ENCODE measurements at regions not wholly inside any gene's neighbourhood (a gene's known extent, or its start where the extent isn't known, plus 50 kb on each side); places are given as distances from the start of the nearest gene placed in this dataset.

DNA sequence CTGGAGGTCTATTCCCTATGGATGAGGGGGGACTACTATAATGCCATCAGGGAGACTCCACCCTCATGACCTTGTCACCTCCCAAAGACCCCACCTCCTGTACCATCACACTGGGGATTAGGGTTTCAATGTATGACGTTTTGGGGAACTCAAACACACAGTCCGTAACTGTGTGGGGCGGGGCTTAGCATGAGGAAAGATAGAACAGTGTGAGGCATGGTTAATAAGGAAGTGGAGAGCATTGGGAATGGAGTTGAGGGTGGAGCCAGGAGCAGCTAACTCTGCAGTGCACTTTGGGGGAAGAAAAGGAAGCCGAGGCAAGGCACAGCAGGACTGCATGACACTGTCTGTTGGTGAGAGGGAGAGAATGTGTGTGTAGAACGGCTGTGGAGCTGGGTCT, 90.9 kb upstream of the AGBL1 start:
- no peak overlapping the region for H3K27ac Mint-ChIP-seq (ENCODE audit: unreplicated experiment)
- no peak for DNase-seq (ENCODE audit: low spot score)
- H3K36me3 Mint-ChIP-seq (ENCODE audit: low read depth, unreplicated experiment), result no peaks in the 10 kb centered on the region
- H3K27me3 Mint-ChIP-seq (ENCODE audit: unreplicated experiment), result no peaks in the 10 kb centered on the region
- H3K4me3 Mint-ChIP-seq (ENCODE audit: unreplicated experiment), result no peak overlapping the region
- no peaks in the 10 kb centered on the region for H3K4me1 Mint-ChIP-seq (ENCODE audit: unreplicated experiment)
- TF ChIP-seq, protein P1, sequence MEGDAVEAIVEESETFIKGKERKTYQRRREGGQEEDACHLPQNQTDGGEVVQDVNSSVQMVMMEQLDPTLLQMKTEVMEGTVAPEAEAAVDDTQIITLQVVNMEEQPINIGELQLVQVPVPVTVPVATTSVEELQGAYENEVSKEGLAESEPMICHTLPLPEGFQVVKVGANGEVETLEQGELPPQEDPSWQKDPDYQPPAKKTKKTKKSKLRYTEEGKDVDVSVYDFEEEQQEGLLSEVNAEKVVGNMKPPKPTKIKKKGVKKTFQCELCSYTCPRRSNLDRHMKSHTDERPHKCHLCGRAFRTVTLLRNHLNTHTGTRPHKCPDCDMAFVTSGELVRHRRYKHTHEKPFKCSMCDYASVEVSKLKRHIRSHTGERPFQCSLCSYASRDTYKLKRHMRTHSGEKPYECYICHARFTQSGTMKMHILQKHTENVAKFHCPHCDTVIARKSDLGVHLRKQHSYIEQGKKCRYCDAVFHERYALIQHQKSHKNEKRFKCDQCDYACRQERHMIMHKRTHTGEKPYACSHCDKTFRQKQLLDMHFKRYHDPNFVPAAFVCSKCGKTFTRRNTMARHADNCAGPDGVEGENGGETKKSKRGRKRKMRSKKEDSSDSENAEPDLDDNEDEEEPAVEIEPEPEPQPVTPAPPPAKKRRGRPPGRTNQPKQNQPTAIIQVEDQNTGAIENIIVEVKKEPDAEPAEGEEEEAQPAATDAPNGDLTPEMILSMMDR (IDR thresholded peaks at IDR 0.05; ENCODE audit: unreplicated experiment), result no peak
- H3K9me3 Mint-ChIP-seq (ENCODE audit: unreplicated experiment), result no peaks in the 10 kb centered on the region

DNA sequence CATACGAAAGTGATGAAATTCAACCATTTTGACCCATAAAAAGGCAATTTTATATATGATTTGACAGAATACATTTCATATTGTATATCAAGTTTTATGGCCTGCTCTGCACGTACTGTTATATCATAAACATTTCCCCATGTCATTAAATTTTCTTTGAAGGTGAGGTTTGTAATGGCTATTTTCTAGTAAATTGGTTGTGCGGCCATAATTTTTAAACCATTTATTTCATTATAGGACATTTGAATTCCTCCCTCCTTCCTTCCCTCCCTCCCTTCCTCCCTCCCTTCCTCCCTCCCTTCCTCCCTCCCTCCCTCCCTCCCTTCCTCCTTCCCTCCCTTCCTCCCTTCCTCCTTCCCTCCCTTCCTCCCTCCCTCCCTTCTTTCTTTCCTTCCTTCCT, 87.4 kb upstream of the AGBL1 start:
- Mint-ChIP-seq H3K27me3 (ENCODE audit: unreplicated experiment) (peaks cover 2% of the 10 kb centered on the region), H3K36me3 (ENCODE audit: low read depth, unreplicated experiment) (no peaks in the 10 kb centered on the region), H3K4me1 (ENCODE audit: unreplicated experiment) (no peaks in the 10 kb centered on the region), H3K9me3 (ENCODE audit: unreplicated experiment) (no peaks in the 10 kb centered on the region), H3K4me3 (ENCODE audit: unreplicated experiment) (no peak overlapping the region), H3K27ac (ENCODE audit: unreplicated experiment) (no peak overlapping the region)
- no peak for DNase-seq (ENCODE audit: low spot score)
- TF ChIP-seq, protein P1 (IDR thresholded peaks at IDR 0.05; ENCODE audit: unreplicated experiment), result no peak

DNA sequence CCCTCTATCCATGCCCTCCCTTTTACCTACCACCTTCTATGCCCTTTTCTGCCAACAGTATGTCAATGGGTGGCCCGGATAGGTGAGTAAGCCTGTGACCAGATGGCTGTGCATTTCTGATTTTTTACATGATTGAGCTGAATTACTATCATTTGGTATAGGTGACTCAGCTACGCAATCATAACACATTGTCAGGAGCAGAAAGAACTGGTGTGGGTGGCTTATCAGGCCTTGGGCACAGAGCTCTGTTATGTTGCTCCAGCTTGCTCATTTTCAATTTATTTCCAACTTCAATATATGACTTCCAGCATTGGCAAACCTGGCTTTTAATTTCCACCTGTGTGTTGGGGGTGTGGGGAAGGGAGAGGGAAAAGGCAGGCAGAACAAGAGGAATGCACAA, 86.6 kb upstream of the AGBL1 start:
- Mint-ChIP-seq H3K4me1 (ENCODE audit: unreplicated experiment) (no peaks in the 10 kb centered on the region), H3K36me3 (ENCODE audit: low read depth, unreplicated experiment) (no peaks in the 10 kb centered on the region)

DNA sequence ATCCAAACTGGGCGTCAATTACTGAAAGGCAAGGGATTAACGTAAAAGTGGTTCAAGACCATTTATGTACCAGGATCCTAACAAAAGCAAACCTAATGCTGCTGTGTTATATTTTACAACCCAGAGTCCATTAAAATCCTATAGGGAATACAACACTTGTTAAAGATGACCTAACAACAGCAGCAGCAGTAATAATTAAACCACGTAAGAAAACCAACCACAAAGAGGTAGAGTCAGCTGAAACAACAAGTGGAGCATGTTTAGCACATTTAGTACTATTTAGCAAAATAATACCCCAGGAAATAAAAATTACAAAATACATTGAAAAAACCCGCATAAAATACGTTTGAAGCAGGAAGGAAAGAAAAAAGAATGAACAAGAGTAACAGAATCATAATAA, 82.1 kb upstream of the AGBL1 start:
- DNase-seq (ENCODE audit: low spot score), result no peak
- Mint-ChIP-seq H3K4me1 (ENCODE audit: unreplicated experiment) (no peaks in the 10 kb centered on the region), H3K9me3 (ENCODE audit: unreplicated experiment) (no peaks in the 10 kb centered on the region), H3K36me3 (ENCODE audit: low read depth, unreplicated experiment) (no peaks in the 10 kb centered on the region), H3K4me3 (ENCODE audit: unreplicated experiment) (no peak overlapping the region), H3K27me3 (ENCODE audit: unreplicated experiment) (peaks cover 5% of the 10 kb centered on the region), H3K27ac (ENCODE audit: unreplicated experiment) (no peak overlapping the region)
- TF ChIP-seq, protein P1 (IDR thresholded peaks at IDR 0.05; ENCODE audit: unreplicated experiment), result no peak

More for the DNA sequence above, 86.6 kb upstream of the AGBL1 start:
- Mint-ChIP-seq H3K27me3 (ENCODE audit: unreplicated experiment) (peaks cover 4% of the 10 kb centered on the region), H3K4me3 (ENCODE audit: unreplicated experiment) (no peak overlapping the region), H3K27ac (ENCODE audit: unreplicated experiment) (no peak overlapping the region), H3K9me3 (ENCODE audit: unreplicated experiment) (no peaks in the 10 kb centered on the region)
- no peak for DNase-seq (ENCODE audit: low spot score)
- TF ChIP-seq, protein P1 (IDR thresholded peaks at IDR 0.05; ENCODE audit: unreplicated experiment), result no peak

DNA sequence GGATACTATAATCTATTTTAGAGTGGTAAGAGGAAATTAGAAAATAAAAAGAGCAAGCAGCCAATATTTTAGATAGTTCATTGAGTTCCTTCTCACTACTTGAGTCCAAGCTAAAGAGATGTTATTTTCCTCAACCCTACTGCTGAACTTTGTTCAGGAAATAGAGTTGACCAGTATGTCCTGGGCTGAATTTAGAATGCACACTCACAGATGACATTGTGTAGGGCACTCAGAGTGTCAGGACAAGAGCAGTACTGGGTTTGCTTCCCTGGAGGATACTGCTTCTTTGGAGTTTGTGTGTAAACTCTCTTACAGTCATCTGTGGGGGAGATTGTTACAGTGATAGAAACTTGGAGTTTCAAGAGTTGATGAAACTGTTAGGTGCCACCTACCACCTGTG, 80.0 kb upstream of the AGBL1 start:
- Mint-ChIP-seq H3K9me3 (ENCODE audit: unreplicated experiment) (no peaks in the 10 kb centered on the region), H3K27ac (ENCODE audit: unreplicated experiment) (no peak overlapping the region), H3K4me1 (ENCODE audit: unreplicated experiment) (no peaks in the 10 kb centered on the region), H3K27me3 (ENCODE audit: unreplicated experiment) (peaks cover 6% of the 10 kb centered on the region), H3K4me3 (ENCODE audit: unreplicated experiment) (no peak overlapping the region), H3K36me3 (ENCODE audit: low read depth, unreplicated experiment) (no peaks in the 10 kb centered on the region)
- DNase-seq (ENCODE audit: low spot score), result no peak
- TF ChIP-seq, protein P1 (IDR thresholded peaks at IDR 0.05; ENCODE audit: unreplicated experiment), result no peak

Measured in endothelial cell (in vitro differentiated cells).